MM.1S (cell line): ENCODE measurements at regions not wholly inside any gene's neighbourhood (a gene's known extent, or its start where the extent isn't known, plus 50 kb on each side); places are given as distances from the start of the nearest gene placed in this dataset.

ENCODE experiments used
- EZH2phosphoT487 ChIP-seq: fragments of 300-600 bp; sonication (generic); IDR thresholded peaks from 2 replicates; pipeline ENCODE4 v1.6.1; 2018; ENCODE audit warnings: antibody characterized with exemption, low read length
- TF ChIP-seq, protein P1 (sequence below): fragments of 300-600 bp; sonication (generic); IDR thresholded peaks from 2 replicates; pipeline ENCODE4 v1.5.1; 2016; ENCODE audit warnings: antibody characterized with exemption, low read length, mixed read lengths

DNA sequence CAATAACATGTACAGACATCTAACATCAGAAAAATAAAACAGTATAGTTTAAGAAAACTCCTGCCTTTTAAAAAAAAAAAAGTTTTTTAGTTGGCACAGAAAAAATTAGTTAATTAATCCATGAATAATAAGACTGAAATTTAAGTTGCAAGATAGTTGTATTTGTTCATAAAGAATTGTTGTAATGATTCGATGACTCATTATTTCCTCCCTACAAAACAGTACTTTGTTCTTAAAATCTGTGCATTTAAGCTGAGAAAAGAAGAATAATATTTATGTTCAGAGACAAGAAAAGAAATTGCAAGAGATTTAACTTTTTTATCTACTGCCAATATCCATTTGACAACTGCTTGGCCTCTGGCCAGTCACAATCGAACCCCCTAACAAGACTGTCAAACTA lies 894.7 kb downstream of the ADGRL2 start:
- TF ChIP-seq, protein P1, sequence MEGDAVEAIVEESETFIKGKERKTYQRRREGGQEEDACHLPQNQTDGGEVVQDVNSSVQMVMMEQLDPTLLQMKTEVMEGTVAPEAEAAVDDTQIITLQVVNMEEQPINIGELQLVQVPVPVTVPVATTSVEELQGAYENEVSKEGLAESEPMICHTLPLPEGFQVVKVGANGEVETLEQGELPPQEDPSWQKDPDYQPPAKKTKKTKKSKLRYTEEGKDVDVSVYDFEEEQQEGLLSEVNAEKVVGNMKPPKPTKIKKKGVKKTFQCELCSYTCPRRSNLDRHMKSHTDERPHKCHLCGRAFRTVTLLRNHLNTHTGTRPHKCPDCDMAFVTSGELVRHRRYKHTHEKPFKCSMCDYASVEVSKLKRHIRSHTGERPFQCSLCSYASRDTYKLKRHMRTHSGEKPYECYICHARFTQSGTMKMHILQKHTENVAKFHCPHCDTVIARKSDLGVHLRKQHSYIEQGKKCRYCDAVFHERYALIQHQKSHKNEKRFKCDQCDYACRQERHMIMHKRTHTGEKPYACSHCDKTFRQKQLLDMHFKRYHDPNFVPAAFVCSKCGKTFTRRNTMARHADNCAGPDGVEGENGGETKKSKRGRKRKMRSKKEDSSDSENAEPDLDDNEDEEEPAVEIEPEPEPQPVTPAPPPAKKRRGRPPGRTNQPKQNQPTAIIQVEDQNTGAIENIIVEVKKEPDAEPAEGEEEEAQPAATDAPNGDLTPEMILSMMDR, result no peak
- no peak for TF ChIP-seq EZH2phosphoT487
